K562 (cell line): ENCODE measurements at regions not wholly inside any gene's neighbourhood (a gene's known extent, or its start where the extent isn't known, plus 50 kb on each side); places are given as distances from the start of the nearest gene placed in this dataset.
A peak's percentile ranks its signal among the peaks of the same experiment; 100 is the strongest.

ENCODE experiments used
- ATAC-seq: fragments of 200-7000 bp; cut with Tn5 transposase; 3 replicates; pipeline ENCODE4 v1.9.1; 2020; ENCODE audit warnings: moderate library complexity
- BruUV-seq: library from RNA; stranded (reverse); fragments of 400-500 nt; replicated peaks from 2 replicates; lab custom pipeline; 2021; lab: Mats Ljungman, UMichigan
- CTCF ChIA-PET: fragments of 300-600 bp; formaldehyde crosslinking; extraction: SDS; loops from one replicate; lab custom pipeline; 2021; ENCODE audit warnings: low intra/inter-chr PET ratio; lab: Yijun Ruan, JAX
- POLR2A ChIA-PET: fragments of 300-600, 350-650 bp; sonication (Branson Sonifier 250); formaldehyde crosslinking; extraction: SDS; loops from one replicate; lab custom pipeline; 2021; ENCODE audit warnings: antibody characterized with exemption, inconsistent platforms; lab: Yijun Ruan, JAX
- DNase-seq, 4 experiments: peaks; one replicate each; pipeline versions ENCODE4 v3.0.0 to v3.0.0-alpha.2; 2011 to 2018; ENCODE audit warnings: low spot score in 3 of 4, mixed read lengths in 3 of 4; ENCODE audit errors: extremely low read depth in 1 of 4
- FAIRE-seq: peaks from 2 replicates; lab custom pipeline; 2011; peaks lifted over from hg19 to GRCh38; lab: Jason Lieb, UNC
- H2AFZ ChIP-seq: 2 replicates; pipeline ENCODE4 v1.6.0; 2011; ENCODE audit warnings: low read depth, low read length, control low read depth, inconsistent platforms
- H3K27ac ChIP-seq: fragments of 200-600 bp; 3 replicates; pipeline ENCODE4 v1.8.0; 2011; ENCODE audit warnings: low read depth, mild to moderate bottlenecking, control low read depth, inconsistent platforms, low read length, moderate library complexity, mixed read lengths; ENCODE audit errors: extremely low read depth
- H3K27me3 ChIP-seq, 2 experiments: fragments of 300-600 bp in 1 of 2; 2 replicates in 1 of 2; 3 replicates in 1 of 2; pipeline versions ENCODE4 v1.6.0 to v1.8.0; 2011; ENCODE audit warnings: inconsistent platforms in 2 of 2, low read length in 2 of 2, mild to moderate bottlenecking in 1 of 2, mixed read lengths in 1 of 2, moderate library complexity in 1 of 2; ENCODE audit not compliant: control insufficient read depth in 2 of 2, insufficient read depth in 2 of 2
- H3K36me3 ChIP-seq: fragments of 300-600 bp; 3 replicates; pipeline ENCODE4 v1.8.0; 2011; ENCODE audit warnings: mild to moderate bottlenecking, low read length, inconsistent platforms; ENCODE audit not compliant: control insufficient read depth, insufficient read depth
- H3K4me1 ChIP-seq, 2 experiments: fragments of 200-600 bp in 1 of 2; replicated peaks in 1 of 2; 2 replicates in 1 of 2; 3 replicates in 1 of 2; pipeline versions ENCODE4 v1.5.1 to v1.8.0; 2011; ENCODE audit warnings: inconsistent platforms in 2 of 2, low read length in 2 of 2, mild to moderate bottlenecking in 1 of 2, mixed read lengths in 1 of 2, moderate library complexity in 1 of 2; ENCODE audit not compliant: control insufficient read depth in 2 of 2, insufficient read depth in 2 of 2
- H3K4me2 ChIP-seq: 2 replicates; pipeline ENCODE4 v1.6.1; 2011; ENCODE audit warnings: low read length, control low read depth, inconsistent platforms, mixed read lengths; ENCODE audit not compliant: insufficient read depth
- H3K4me3 ChIP-seq: fragments of 200-600 bp; sonication (generic), shearing (Covaris generic); 2 replicates; pipeline ENCODE4 v1.5.1; 2016; ENCODE audit warnings: control low read depth, inconsistent platforms
- H3K79me2 ChIP-seq: fragments of 200-600 bp; 3 replicates; pipeline ENCODE4 v1.8.0; 2011; ENCODE audit warnings: low read length, inconsistent platforms; ENCODE audit not compliant: control insufficient read depth, insufficient read depth
- H3K9ac ChIP-seq, 2 experiments: 2 replicates each; pipeline versions ENCODE4 v1.6.0 to v1.6.1; 2011; ENCODE audit warnings: low read depth in 2 of 2, low read length in 2 of 2, control low read depth in 1 of 2, inconsistent platforms in 1 of 2, mild to moderate bottlenecking in 1 of 2, mixed read lengths in 1 of 2; ENCODE audit not compliant: insufficient read depth in 1 of 2
- H3K9me1 ChIP-seq: one replicate; pipeline ENCODE4 v1.6.0; 2011; ENCODE audit warnings: inconsistent platforms, mild to moderate bottlenecking, low read length, moderate library complexity; ENCODE audit not compliant: control insufficient read depth, insufficient read depth
- H3K9me3 ChIP-seq: replicated peaks from 2 replicates; pipeline ENCODE4 v1.5.1; 2011; ENCODE audit warnings: low read depth, low read length, inconsistent platforms; ENCODE audit not compliant: control insufficient read depth, insufficient read depth
- H4K20me1 ChIP-seq: replicated peaks from 2 replicates; pipeline ENCODE4 v1.6.1; 2011; ENCODE audit warnings: low read length, inconsistent platforms, mixed read lengths; ENCODE audit not compliant: control insufficient read depth, insufficient read depth
- ATF1 ChIP-seq, 2 experiments: fragments of 450-650 bp in 1 of 2; IDR thresholded peaks; 2 replicates each; pipeline ENCODE4 v1.6.1; 2016; ENCODE audit warnings: missing compliant biosample characterization in 1 of 2, missing genetic modification characterization in 1 of 2
- ATF7 ChIP-seq: fragments of 450-650 bp; IDR thresholded peaks from 2 replicates; pipeline ENCODE4 v1.7.1; 2014; ENCODE audit warnings: mild to moderate bottlenecking, moderate library complexity
- CBFB ChIP-seq: sonication (generic); formaldehyde crosslinking; IDR thresholded peaks from 2 replicates; pipeline ENCODE4 v1.4.0; 2020; ENCODE audit warnings: mild to moderate bottlenecking, missing genetic modification reagents
- CXXC5 ChIP-seq: fragments of 250-450 bp; sonication (Bioruptor Pico); IDR thresholded peaks from 2 replicates; pipeline ENCODE4 v1.8.0; 2022; ENCODE audit warnings: inconsistent platforms, mild to moderate bottlenecking, moderate library complexity
- GABPA ChIP-seq: fragments of 200-800 bp; sonication (Bioruptor generic); conservative IDR thresholded peaks from 2 replicates; pipeline ENCODE4 v1.6.1; 2016; ENCODE audit warnings: low read depth, missing genetic modification characterization, missing compliant biosample characterization
- KLF1 ChIP-seq: fragments of 450-650 bp; IDR thresholded peaks from 2 replicates; pipeline ENCODE4 v1.6.1; 2016; ENCODE audit warnings: missing genetic modification characterization, missing compliant biosample characterization
- MAFK ChIP-seq: IDR thresholded peaks from 2 replicates; pipeline ENCODE4 v1.6.1; 2011; ENCODE audit warnings: low read length, improper control_type of control experiment
- NFYB ChIP-seq: IDR thresholded peaks from 2 replicates; pipeline ENCODE4 v1.6.1; 2011; ENCODE audit warnings: mild to moderate bottlenecking, moderate library complexity; ENCODE audit not compliant: insufficient read length; ENCODE audit errors: extremely low read depth
- POLR2G ChIP-seq: fragments of 200-400 bp; formaldehyde crosslinking; IDR thresholded peaks from 2 replicates; pipeline ENCODE4 v1.6.1; 2017; ENCODE audit warnings: low read depth, mild to moderate bottlenecking, antibody characterized with exemption, low read length, moderate library complexity
- RAD51 ChIP-seq: fragments of 450-650 bp; IDR thresholded peaks from 2 replicates; pipeline ENCODE4 v1.7.1; 2016; ENCODE audit warnings: low read depth, mild to moderate bottlenecking, borderline replicate concordance
- SOX6 ChIP-seq: fragments of 450-650 bp; IDR thresholded peaks from 2 replicates; pipeline ENCODE4 v1.6.1; 2014; ENCODE audit warnings: mild to moderate bottlenecking
- SUPT5H ChIP-seq: fragments of 450-650 bp; IDR thresholded peaks from 2 replicates; pipeline ENCODE4 v1.6.1; 2016
- ZNF707 ChIP-seq: fragments of 250-450 bp; sonication (Bioruptor Pico); conservative IDR thresholded peaks from 2 replicates; pipeline ENCODE4 v1.8.0; 2022; ENCODE audit warnings: inconsistent platforms, mild to moderate bottlenecking, moderate library complexity
- ZNF76 ChIP-seq: fragments of 250-450 bp; sonication (Bioruptor Pico); IDR thresholded peaks from 2 replicates; pipeline ENCODE4 v1.4.0; 2020; ENCODE audit warnings: mild to moderate bottlenecking, moderate library complexity, borderline replicate concordance
- WGBS: fragments of 100-300 bp; shearing (Covaris generic); methylation state at CpG from one replicate; pipeline ENCODE4 v1.1.6; 2016; ENCODE audit warnings: low coverage, mixed read lengths; ENCODE audit not compliant: insufficient coverage; ENCODE audit errors: missing lambda C conversion rate; 5-methylcytosine and 5-hydroxymethylcytosine counted together
- in situ Hi-C: fragments of 300-500 bp; cut with MboI; formaldehyde crosslinking; loops from 4 replicates; pipeline ENCODE4 v1.15.0; 2018; ENCODE audit warnings: inconsistent platforms, mixed read lengths
- intact Hi-C: fragments of 100-400 bp; cut with micrococcal nuclease; formaldehyde crosslinking; loops from 2 replicates; pipeline ENCODE4 v1.14.2; 2022
- TF ChIP-seq, protein P1 (sequence below): fragments of 250-450 bp; sonication (Bioruptor Pico); IDR thresholded peaks from 2 replicates; pipeline ENCODE4 v1.8.0; 2021; ENCODE audit warnings: mild to moderate bottlenecking, moderate library complexity
- TF ChIP-seq, protein P2 (sequence below): fragments of 450-650 bp; formaldehyde crosslinking; IDR thresholded peaks from 2 replicates; pipeline ENCODE4 v1.4.0; 2020; ENCODE audit warnings: mild to moderate bottlenecking, moderate library complexity
- TF ChIP-seq, protein P3 (sequence below), 2 experiments: IDR thresholded peaks; 2 replicates each; pipeline ENCODE4 v1.6.1; 2011; ENCODE audit warnings: borderline replicate concordance in 1 of 2, control low read depth in 1 of 2, low read depth in 1 of 2, low read length in 1 of 2, mild to moderate bottlenecking in 1 of 2, mixed read lengths in 1 of 2, moderate library complexity in 1 of 2; ENCODE audit not compliant: insufficient read depth in 1 of 2, insufficient read length in 1 of 2, poor library complexity in 1 of 2, severe bottlenecking in 1 of 2; ENCODE audit errors: extremely low read depth in 1 of 2

DNA sequence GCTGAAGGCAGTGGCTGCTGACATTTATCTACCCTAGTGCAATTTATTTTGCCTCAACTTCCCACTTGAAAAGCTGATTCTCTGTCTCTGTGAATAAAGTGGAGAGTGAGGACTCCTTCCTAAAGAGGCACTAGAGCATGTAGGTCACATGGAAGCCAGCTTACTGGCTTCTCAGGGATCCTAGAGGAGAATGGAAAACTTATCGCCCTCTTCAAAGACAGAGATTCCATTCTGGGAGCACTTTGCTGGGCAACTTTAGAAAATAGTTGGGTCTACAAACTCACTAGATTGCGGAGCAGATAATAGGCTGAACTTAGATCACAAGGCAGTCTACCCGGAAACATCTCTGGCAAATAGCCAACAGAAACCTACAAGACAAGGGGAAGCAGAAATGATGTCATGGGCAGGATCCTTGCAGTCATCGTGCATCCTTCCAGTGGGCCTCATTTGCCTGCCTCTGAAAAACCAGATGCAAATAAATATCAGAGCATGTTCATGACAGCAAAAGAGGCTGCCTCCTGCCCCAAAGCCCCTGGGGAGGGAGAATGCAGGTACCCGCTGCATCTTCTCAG lies 104.8 kb upstream of the BARHL2 start:
- ATAC-seq (peak; percentile 48; the same call in 2 of the 3 replicates), FAIRE-seq (no peak), DNase-seq (peak in 1 of 4 experiments; percentile 63)
- Histone ChIP-seq H3K27me3 (no peaks in the 10 kb centered on the region), H3K9ac (no peak overlapping the region), H3K4me3 (no peak overlapping the region), H4K20me1 (no peaks in the 10 kb centered on the region), H3K79me2 (no peaks in the 10 kb centered on the region), H3K9me3 (peaks cover 3% of the 10 kb centered on the region; the same call in 1 of the 2 replicates), H2AFZ (no peak overlapping the region; the same call in 1 of the 2 replicates), H3K4me2 (no peak overlapping the region), H3K9me1 (no peaks in the 10 kb centered on the region), H3K4me1 (peaks cover under 1 to 32% of the 10 kb centered on the region in 2 experiments; a peak in 4 of 5 replicates), H3K36me3 (no peaks in the 10 kb centered on the region), H3K27ac (no peak overlapping the region)
- CTCF ChIA-PET = no interaction called here
- POLR2A ChIA-PET = no interaction called here
- in situ Hi-C loops = no loop called here
- BruUV-seq = no TSS peak
- intact Hi-C loops = no loop called here
- 43% methylated on average over 5 of the region's 5 CpGs for WGBS
- no peak for TF ChIP-seq NFYB
- TF ChIP-seq, protein P1, sequence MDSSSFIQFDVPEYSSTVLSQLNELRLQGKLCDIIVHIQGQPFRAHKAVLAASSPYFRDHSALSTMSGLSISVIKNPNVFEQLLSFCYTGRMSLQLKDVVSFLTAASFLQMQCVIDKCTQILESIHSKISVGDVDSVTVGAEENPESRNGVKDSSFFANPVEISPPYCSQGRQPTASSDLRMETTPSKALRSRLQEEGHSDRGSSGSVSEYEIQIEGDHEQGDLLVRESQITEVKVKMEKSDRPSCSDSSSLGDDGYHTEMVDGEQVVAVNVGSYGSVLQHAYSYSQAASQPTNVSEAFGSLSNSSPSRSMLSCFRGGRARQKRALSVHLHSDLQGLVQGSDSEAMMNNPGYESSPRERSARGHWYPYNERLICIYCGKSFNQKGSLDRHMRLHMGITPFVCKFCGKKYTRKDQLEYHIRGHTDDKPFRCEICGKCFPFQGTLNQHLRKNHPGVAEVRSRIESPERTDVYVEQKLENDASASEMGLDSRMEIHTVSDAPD (CRISPR knock-in tag) = no peak
- no peak for TF ChIP-seq MAFK
- TF ChIP-seq ZNF707 (CRISPR knock-in tag) = no peak
- no peak for TF ChIP-seq CBFB (CRISPR knock-in tag)
- TF ChIP-seq ATF7 = peak; percentile 83
- no peak for TF ChIP-seq SUPT5H
- TF ChIP-seq POLR2G = no peak
- TF ChIP-seq, protein P2, sequence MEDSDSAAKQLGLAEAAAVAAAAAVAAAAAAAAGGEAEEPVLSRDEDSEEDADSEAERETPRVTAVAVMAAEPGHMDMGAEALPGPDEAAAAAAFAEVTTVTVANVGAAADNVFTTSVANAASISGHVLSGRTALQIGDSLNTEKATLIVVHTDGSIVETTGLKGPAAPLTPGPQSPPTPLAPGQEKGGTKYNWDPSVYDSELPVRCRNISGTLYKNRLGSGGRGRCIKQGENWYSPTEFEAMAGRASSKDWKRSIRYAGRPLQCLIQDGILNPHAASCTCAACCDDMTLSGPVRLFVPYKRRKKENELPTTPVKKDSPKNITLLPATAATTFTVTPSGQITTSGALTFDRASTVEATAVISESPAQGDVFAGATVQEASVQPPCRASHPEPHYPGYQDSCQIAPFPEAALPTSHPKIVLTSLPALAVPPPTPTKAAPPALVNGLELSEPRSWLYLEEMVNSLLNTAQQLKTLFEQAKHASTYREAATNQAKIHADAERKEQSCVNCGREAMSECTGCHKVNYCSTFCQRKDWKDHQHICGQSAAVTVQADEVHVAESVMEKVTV = no peak
- TF ChIP-seq ZNF76 (CRISPR knock-in tag) = no peak
- no peak for TF ChIP-seq KLF1 (tag)
- TF ChIP-seq, protein P3, sequence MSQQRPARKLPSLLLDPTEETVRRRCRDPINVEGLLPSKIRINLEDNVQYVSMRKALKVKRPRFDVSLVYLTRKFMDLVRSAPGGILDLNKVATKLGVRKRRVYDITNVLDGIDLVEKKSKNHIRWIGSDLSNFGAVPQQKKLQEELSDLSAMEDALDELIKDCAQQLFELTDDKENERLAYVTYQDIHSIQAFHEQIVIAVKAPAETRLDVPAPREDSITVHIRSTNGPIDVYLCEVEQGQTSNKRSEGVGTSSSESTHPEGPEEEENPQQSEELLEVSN (IDR thresholded peaks at IDR 0.05; ENCODE audit: borderline replicate concordance in 1 of 2, extremely low read depth in 1 of 2, insufficient read depth in 1 of 2, insufficient read length in 1 of 2, low read depth in 1 of 2, low read length in 1 of 2, poor library complexity in 1 of 2, severe bottlenecking in 1 of 2) = no peak
- TF ChIP-seq RAD51 = no peak
- no peak for TF ChIP-seq ATF1 (CRISPR knock-in tag; IDR thresholded peaks at IDR 0.05)
- no peak for TF ChIP-seq ATF1 (tag; IDR thresholded peaks at IDR 0.05)
- 0 out of 2 replicates have a peak, but pooled peaks have one; percentile 8 for TF ChIP-seq CXXC5 (CRISPR knock-in tag)
- TF ChIP-seq GABPA (tag) = no peak
- TF ChIP-seq SOX6 = no peak
